ENCODE measurements at regions not wholly inside any gene's neighbourhood (a gene's known extent, or its start where the extent isn't known, plus 50 kb on each side); places are given as distances from the start of the nearest gene placed in this dataset.

DNA sequence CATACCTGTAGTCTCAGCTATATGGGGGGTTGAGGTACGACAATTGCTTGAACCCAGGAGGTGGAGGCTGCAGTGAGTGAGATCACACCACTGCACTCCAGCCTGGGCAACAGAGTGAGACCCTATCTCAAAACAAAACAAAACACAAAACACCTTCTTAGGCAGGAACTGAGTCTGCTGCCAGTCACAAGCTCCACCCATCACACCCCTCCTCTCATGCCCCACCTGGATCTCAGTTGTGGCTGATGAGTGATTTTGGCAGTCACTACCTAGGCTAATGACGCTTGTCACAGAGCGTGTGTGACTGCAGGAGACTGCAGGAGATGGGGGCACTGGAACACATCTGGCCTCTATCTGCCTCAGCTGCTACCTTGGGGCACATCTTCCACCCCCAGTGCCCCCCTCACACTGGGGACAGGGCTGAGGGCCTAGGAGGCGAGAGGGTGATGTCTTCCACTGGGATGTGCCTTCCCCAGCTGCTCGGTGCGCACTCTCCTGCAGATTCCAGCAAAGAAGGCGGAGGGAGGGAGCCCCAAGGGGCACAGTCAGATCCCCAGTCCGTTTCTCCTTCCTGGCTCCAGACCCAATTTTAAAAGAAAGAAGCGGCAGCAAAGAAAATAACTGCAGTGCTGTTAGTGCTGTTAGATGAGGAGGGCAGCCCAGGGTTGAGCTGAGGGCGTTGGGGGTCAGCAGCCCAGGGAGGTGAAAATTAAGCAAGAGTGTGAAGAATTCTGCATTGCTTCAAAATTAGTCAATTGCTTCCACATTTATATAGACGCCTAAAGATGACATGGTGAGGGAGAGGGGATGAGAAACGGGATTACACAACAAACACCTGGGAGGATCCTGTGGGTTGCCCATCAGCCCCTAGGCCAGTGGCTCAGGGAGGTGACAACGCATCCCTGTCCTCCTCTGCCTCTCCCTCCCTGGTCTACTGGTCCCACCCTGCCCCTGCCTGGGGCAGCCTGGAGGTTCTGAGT lies 143.6 kb upstream of the HAAO start:
- no peak for TF ChIP-seq EGR1 (IDR thresholded peaks at IDR 0.05; ENCODE audit: low read depth in 2 of 2)
- TF ChIP-seq, protein P1, sequence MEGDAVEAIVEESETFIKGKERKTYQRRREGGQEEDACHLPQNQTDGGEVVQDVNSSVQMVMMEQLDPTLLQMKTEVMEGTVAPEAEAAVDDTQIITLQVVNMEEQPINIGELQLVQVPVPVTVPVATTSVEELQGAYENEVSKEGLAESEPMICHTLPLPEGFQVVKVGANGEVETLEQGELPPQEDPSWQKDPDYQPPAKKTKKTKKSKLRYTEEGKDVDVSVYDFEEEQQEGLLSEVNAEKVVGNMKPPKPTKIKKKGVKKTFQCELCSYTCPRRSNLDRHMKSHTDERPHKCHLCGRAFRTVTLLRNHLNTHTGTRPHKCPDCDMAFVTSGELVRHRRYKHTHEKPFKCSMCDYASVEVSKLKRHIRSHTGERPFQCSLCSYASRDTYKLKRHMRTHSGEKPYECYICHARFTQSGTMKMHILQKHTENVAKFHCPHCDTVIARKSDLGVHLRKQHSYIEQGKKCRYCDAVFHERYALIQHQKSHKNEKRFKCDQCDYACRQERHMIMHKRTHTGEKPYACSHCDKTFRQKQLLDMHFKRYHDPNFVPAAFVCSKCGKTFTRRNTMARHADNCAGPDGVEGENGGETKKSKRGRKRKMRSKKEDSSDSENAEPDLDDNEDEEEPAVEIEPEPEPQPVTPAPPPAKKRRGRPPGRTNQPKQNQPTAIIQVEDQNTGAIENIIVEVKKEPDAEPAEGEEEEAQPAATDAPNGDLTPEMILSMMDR (IDR thresholded peaks at IDR 0.05; ENCODE audit: low read depth, low read length, missing input control): no peak
- TF ChIP-seq, protein P2, sequence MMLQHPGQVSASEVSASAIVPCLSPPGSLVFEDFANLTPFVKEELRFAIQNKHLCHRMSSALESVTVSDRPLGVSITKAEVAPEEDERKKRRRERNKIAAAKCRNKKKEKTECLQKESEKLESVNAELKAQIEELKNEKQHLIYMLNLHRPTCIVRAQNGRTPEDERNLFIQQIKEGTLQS (IDR thresholded peaks at IDR 0.05): no peak
- no peak for TF ChIP-seq RAD21 (IDR thresholded peaks at IDR 0.05)
- TF ChIP-seq, protein P3, sequence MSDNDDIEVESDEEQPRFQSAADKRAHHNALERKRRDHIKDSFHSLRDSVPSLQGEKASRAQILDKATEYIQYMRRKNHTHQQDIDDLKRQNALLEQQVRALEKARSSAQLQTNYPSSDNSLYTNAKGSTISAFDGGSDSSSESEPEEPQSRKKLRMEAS (IDR thresholded peaks at IDR 0.05): no peak
- no peak for TF ChIP-seq JUND (IDR thresholded peaks at IDR 0.05)
- TF ChIP-seq, protein P4, sequence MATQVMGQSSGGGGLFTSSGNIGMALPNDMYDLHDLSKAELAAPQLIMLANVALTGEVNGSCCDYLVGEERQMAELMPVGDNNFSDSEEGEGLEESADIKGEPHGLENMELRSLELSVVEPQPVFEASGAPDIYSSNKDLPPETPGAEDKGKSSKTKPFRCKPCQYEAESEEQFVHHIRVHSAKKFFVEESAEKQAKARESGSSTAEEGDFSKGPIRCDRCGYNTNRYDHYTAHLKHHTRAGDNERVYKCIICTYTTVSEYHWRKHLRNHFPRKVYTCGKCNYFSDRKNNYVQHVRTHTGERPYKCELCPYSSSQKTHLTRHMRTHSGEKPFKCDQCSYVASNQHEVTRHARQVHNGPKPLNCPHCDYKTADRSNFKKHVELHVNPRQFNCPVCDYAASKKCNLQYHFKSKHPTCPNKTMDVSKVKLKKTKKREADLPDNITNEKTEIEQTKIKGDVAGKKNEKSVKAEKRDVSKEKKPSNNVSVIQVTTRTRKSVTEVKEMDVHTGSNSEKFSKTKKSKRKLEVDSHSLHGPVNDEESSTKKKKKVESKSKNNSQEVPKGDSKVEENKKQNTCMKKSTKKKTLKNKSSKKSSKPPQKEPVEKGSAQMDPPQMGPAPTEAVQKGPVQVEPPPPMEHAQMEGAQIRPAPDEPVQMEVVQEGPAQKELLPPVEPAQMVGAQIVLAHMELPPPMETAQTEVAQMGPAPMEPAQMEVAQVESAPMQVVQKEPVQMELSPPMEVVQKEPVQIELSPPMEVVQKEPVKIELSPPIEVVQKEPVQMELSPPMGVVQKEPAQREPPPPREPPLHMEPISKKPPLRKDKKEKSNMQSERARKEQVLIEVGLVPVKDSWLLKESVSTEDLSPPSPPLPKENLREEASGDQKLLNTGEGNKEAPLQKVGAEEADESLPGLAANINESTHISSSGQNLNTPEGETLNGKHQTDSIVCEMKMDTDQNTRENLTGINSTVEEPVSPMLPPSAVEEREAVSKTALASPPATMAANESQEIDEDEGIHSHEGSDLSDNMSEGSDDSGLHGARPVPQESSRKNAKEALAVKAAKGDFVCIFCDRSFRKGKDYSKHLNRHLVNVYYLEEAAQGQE (IDR thresholded peaks at IDR 0.05): no peak
- no peak for TF ChIP-seq RXRA (IDR thresholded peaks at IDR 0.05)
- no peak for TF ChIP-seq FOXA1 (IDR thresholded peaks at IDR 0.05)
- TF ChIP-seq YY1 (IDR thresholded peaks at IDR 0.05): no peak
- TF ChIP-seq, protein P5, sequence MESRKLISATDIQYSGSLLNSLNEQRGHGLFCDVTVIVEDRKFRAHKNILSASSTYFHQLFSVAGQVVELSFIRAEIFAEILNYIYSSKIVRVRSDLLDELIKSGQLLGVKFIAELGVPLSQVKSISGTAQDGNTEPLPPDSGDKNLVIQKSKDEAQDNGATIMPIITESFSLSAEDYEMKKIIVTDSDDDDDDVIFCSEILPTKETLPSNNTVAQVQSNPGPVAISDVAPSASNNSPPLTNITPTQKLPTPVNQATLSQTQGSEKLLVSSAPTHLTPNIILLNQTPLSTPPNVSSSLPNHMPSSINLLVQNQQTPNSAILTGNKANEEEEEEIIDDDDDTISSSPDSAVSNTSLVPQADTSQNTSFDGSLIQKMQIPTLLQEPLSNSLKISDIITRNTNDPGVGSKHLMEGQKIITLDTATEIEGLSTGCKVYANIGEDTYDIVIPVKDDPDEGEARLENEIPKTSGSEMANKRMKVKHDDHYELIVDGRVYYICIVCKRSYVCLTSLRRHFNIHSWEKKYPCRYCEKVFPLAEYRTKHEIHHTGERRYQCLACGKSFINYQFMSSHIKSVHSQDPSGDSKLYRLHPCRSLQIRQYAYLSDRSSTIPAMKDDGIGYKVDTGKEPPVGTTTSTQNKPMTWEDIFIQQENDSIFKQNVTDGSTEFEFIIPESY (IDR thresholded peaks at IDR 0.05): no peak
- TF ChIP-seq SP1 (IDR thresholded peaks at IDR 0.05): no peak
- TF ChIP-seq GABPA (IDR thresholded peaks at IDR 0.05 in 1 of 2, conservative IDR thresholded peaks at IDR 0.05 in 1 of 2): no peak

Data from liver (tissue), 3 donors.